T-helper 22 cell (primary cell): ENCODE measurements at regions not wholly inside any gene's neighbourhood (a gene's known extent, or its start where the extent isn't known, plus 50 kb on each side); places are given as distances from the start of the nearest gene placed in this dataset.

Experiments
- DNase-seq: peaks from one replicate; pipeline ENCODE4 v3.0.0-alpha.2; 2020; ENCODE audit warnings: low read depth

- DNase-seq, result no peak
Measured at GRCh38 chr10:78320506-78320905, 286.8 kb downstream of the RPS24 start.

- DNase-seq, result no peak
Measured at GRCh38 chr10:78321000-78321399, 287.3 kb downstream of the RPS24 start.

DNA sequence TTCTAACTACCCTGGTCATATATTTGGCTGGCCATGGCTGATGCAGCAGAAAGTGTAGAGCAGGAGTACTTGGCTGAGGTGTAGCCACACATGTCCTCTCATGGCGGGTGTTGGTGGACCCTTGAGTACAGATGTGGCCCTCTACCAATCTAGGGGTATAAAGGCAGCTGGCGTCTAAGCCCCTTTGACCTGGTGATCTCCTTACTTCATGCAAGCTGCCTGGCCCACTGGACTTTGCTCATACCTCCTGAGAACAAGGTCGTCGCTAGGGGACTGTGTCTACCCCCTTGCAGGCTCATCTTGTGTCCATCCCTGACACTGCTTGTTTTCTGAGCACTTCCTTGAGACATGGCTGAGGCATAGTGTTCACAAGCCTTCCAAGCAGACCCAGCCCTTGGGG lies 287.8 kb downstream of the RPS24 start:
- DNase-seq, result no peak

DNA sequence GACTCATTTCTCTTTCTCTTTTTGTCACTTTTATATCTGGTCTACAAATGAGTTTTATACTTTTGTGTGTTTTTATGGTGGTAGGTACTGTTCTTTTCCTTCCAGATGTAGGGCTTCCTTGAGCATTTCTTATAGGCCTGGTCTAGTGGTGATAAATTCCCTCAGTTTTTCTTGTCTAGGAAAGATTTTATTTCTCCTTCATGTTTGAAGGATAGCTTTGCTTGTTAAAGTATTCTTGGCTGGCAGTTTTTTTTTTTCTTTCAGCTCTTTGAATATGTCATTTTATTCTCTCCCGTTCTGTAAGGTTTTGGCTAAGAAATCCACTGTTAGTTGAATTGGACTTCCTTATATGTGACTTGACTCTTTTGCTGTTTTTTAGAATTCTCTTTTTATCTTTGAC lies 292.7 kb downstream of the RPS24 start:
- no peak for DNase-seq

- no peak for DNase-seq
Measured at GRCh38 chr10:78327778-78328591, 294.3 kb downstream of the RPS24 start.

GRCh38 chr10:78328592-78329404 lies 295.1 kb downstream of the RPS24 start:
- no peak for DNase-seq

DNA sequence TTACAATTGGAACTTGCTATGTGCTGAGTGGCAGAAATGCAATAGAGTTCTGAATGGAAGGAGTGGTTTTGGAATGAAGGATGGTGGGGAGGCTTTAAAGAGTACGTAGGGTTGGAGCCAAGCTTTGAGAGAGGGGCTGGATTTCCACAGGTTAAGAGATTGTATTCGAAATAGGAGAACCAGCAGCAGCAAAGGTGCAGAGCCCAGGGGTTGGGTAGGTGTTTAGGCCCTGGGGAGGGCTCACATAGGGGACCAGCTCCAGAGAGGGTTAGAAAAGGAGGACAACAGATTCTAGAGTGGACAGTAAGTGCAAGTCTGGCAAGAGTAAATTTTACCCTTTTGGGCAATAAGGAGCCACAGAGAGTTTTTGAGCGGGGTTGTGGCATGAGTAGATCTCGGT lies 297.2 kb downstream of the RPS24 start:
- DNase-seq, result no peak

DNA sequence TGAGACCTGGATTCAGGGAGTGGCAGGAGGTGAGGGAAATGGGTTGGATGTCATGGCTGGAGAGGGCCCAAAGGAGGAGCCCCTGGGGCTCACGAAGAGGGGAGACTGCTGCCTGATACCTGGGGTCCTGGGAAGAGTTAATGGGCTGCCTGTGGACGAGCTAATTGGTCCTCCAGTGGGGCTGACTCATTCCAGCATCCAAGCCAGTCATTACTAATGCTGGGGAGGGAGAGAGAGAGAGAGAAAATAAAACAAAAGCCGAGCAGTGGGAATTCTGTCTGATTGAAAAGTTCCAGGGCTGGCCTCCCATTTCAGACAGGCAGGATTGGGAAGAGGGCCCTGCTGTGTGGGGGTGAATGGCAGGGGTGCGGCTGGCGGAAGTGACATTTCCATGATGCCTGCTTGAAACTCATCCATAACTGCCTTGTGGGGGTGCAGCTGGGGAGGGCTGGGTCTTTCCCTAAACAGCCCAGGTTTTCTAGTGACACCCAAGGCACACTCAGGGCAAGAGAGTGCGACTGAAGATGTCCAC lies 297.8 kb downstream of the RPS24 start:
- DNase-seq, result no peak

DNA sequence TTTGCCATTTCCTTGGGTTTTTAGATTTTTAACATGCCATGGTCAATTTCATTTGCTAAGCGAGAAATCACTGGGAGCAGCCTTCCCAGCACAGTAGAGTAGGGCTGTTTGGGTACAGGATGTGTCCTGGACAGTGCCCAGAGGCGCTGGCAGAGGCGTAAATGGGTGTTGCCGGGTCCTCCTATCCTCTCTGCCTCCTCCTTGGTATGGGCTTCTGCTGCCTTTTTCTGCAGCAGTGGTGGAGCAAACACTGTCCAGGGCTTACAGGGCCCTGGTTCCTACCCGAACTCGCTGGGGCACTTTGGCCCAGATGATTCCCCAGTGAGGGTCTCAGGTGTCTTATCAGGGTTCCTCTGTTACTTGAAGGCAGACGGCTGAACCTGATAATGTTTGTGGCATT lies 298.3 kb downstream of the RPS24 start:
- DNase-seq, result no peak

GRCh38 chr10:78332657-78333056 lies 299.0 kb downstream of the RPS24 start:
- no peak for DNase-seq

DNA sequence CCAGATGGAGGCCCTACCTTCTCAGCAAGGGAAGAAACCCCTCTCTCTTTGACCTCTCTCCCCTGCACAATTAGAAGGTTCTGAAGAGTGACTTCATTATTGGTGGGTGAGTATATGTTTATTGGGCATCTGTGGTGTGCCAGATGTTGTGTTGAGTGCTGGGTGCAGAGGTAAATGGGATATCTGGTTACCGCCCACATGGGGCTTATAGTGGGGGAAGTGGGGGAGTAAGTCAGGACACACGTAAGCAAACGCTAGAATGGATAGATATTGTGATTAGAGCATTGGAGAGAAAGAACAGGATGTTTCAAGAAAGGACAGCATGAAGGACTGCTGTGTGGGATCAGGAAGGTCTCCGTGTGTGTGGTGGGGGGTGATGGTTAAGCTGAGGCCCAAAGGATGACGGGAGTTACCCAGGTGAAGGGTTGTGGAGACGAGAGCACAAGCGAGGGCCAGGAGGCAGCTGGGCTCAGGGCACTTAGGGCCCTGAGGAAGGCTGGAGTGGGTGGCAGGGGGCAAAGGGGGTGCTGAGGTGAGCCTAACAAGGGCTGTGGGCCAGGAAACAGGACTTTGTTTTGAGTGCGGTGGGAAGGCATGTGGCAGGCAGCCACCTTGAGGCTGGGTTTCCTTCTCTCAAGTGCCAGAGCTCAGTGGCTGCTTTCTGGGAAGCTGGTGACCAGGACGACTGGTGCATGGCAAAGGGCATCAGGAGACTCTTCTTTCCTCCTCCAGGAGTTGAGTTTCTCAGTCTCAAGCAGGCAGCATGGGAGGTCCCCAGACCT lies 299.9 kb downstream of the RPS24 start:
- no peak for DNase-seq

DNA sequence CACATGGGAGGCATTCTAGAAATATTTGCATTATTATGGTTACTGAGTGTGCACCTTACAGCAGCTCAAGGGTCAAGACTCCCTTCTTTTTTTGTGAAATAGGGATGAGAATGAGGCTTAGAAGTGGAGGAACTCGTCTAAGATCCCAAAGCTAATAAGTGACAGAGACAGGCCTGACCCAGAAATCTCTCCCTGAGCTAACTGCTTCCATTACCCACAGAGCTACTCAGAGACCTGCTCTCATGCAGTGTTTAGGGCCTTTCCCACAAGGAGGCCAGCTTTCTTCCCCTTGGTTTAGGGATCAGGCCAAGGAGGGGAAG lies 301.7 kb downstream of the RPS24 start:
- no peak for DNase-seq

GRCh38 chr10:78335691-78336401 lies 302.2 kb downstream of the RPS24 start:
- no peak for DNase-seq

DNA sequence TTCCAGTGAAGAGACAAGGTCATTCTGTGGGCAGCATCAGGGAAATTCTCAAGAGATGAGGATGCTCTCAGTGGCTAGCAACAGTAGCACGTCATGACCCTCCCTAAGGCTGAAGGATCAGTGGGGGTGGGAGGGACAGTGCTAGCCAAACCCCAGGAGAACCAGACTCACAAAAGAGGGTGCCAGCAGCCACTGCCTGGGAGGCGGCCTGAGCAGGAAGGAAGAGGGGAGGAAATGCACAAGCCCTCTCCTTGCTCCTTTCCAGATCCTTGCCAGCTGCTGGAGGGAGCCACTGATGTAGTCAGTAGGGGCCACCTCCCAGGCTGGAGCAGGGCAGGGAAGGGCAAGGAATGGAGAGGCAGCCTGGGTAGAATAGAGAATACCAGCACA lies 302.7 kb downstream of the RPS24 start:
- DNase-seq, result no peak

DNA sequence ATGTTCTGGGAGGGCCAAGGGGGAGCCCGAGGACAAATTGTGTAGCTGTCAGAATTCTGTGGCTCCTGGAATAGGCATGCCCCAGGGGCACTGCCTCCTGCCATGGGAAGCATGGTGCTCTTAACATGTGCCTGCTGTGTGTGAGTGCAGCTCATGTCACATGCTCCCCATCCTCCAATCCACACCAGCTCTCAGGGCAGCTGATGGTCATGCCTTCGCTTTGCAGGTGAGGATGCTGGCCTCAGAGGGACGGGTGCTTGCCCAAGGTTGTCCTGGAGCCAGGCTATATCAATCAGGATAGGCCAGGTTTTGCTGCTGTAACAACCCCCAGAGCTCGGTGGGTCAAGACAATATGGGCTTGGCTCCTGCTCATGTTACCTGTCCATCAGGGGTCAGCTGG lies 303.4 kb downstream of the RPS24 start:
- DNase-seq, result no peak

DNA sequence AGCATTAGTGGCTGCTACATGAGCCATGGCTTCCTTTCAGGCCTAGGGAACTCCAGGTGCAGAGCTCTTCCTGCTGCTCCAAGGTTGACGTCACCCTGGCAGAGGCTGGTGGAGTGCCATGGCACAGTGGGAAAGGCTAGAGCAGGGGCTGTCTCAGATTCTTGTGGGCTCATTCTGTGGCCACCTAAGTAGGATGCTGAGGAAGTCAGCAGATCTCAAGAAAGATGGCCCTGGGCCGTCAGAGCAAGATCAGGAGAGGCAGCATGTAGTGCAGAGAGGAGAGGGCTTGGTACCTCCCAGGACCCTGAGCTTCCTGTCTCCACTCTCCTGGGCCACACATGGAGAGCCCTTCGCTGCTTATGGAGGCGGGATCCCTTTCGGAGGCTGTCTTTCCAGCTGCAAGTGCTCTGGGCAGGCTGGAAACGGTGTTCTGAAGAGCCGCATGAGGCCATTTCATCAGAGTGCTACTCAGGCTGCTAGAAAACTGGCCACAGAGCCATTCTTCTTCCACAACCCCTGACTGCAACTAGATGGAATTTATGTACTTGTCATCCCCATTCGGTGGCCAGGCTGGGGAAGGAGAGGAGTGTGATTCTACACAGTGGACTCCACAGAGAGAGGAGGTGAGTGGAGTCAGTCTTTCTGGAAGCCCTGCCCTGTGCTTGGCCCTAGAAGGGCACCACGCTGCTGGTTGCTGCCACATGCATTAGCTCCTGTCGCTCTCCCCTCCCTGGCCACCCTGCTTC lies 304.2 kb downstream of the RPS24 start:
- no peak for DNase-seq

GRCh38 chr10:78338717-78339116 lies 305.1 kb downstream of the RPS24 start:
- DNase-seq, result no peak

DNA sequence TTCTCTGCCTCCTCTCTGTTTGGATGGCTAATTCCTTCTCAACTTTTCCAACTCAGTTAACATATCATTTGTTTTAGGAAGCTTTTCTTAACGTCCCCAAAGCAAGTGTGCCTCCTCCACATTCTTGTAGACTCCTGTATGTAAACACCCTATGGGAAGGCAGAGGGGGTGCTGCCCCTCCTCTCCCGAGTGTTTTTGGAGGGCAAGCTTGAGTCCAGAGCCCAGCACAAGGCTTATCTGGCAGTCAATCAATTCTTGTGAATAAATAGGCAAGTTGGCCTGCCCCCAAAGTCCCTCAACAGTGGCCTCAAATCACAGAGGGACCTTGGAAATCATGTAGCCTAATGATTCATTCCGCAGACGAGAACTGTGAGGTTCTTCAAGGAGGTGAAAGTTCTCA lies 305.6 kb downstream of the RPS24 start:
- no peak for DNase-seq

DNA sequence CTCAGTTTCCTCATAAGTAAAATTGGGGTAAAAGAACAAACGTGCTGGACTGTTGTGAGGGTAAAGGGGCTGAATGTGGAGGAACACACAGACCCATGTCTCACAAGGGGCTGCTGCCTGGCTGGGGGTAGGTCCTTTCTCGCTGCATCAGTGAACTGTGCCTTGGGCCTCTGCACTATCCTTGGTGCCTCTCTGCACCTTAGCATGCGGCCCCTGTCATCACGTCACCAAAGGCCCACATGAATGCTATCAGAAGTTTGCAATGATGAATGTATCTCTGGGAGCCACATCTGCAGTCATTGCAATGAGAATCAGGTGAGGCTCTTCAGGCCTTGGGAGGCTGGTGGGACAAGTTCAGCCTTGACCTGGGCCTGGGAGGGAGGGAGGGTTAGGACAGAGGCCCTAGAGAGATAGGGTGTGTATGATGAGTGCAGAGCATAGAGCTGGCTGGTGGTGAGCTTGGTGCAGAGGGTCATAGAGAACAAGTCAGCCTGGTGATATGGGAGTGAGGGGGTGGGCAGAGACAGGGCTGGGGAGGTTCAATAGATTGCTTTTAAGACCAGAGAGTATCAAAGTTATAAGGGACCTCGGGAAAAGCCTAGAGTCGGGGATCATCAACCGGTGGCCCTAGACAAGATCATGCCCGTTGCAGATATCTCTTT lies 308.4 kb downstream of the RPS24 start:
- DNase-seq, result no peak

GRCh38 chr10:78342827-78343653 lies 309.4 kb downstream of the RPS24 start:
- DNase-seq, result no peak
